HUES48 (cell line): ENCODE measurements at regions not wholly inside any gene's neighbourhood (a gene's known extent, or its start where the extent isn't known, plus 50 kb on each side); places are given as distances from the start of the nearest gene placed in this dataset.
"Not testable (repeated sequence)": the region's sequence is repeated elsewhere in the genome, so short reads cannot be mapped to it uniquely, and the experiment has no call there.

Source experiments
- H3K27ac ChIP-seq: one replicate; pipeline ENCODE4 v1.7.0; 2013; ENCODE audit warnings: low read depth, low read length, inconsistent platforms
- H3K27me3 ChIP-seq: 2 replicates; pipeline ENCODE4 v1.6.1; 2013; ENCODE audit warnings: mild to moderate bottlenecking, low read length; ENCODE audit not compliant: control insufficient read depth, insufficient read depth
- H3K36me3 ChIP-seq: 2 replicates; pipeline ENCODE4 v1.6.1; 2013; ENCODE audit warnings: low read length; ENCODE audit not compliant: control insufficient read depth, insufficient read depth
- H3K4me1 ChIP-seq: 2 replicates; pipeline ENCODE4 v1.6.1; 2013; ENCODE audit warnings: mild to moderate bottlenecking, low read length; ENCODE audit not compliant: control insufficient read depth, insufficient read depth
- H3K4me3 ChIP-seq: 2 replicates; pipeline ENCODE4 v1.5.1; 2013; ENCODE audit warnings: mild to moderate bottlenecking, low read depth, low read length
- H3K9ac ChIP-seq: 2 replicates; pipeline ENCODE4 v1.6.1; 2013; ENCODE audit warnings: mild to moderate bottlenecking, low read depth, low read length, moderate library complexity
- H3K9me3 ChIP-seq: 2 replicates; pipeline ENCODE4 v1.6.1; 2013; ENCODE audit warnings: low read length; ENCODE audit not compliant: control insufficient read depth, insufficient read depth

- no peaks in the 10 kb centered on the region for H3K36me3 ChIP-seq
- no peak overlapping the region for H3K27ac ChIP-seq
- no peak overlapping the region for H3K4me3 ChIP-seq
- H3K9ac ChIP-seq: no peak overlapping the region
- no peaks in the 10 kb centered on the region for H3K27me3 ChIP-seq
- no peaks in the 10 kb centered on the region for H3K9me3 ChIP-seq
- no peaks in the 10 kb centered on the region for H3K4me1 ChIP-seq
Observed at GRCh38 chr2:236775511-236775910, 205.9 kb downstream of the ACKR3 start.

GRCh38 chr2:236776206-236776605 is 206.6 kb downstream of the ACKR3 start:
- Histone ChIP-seq H3K27me3 (no peaks in the 10 kb centered on the region), H3K9me3 (no peaks in the 10 kb centered on the region), H3K36me3 (no peaks in the 10 kb centered on the region), H3K4me1 (no peaks in the 10 kb centered on the region), H3K4me3 (no peak overlapping the region), H3K27ac (no peak overlapping the region), H3K9ac (no peak overlapping the region)

- no peak overlapping the region for H3K9ac ChIP-seq
- no peaks in the 10 kb centered on the region for H3K4me1 ChIP-seq
- no peak overlapping the region for H3K27ac ChIP-seq
- no peak overlapping the region for H3K4me3 ChIP-seq
- no peaks in the 10 kb centered on the region for H3K27me3 ChIP-seq
- H3K9me3 ChIP-seq: no peaks in the 10 kb centered on the region
- H3K36me3 ChIP-seq: no peaks in the 10 kb centered on the region
Observed at GRCh38 chr2:236776695-236777251, 207.1 kb downstream of the ACKR3 start.

- no peak overlapping the region for H3K9ac ChIP-seq
- H3K4me1 ChIP-seq: no peaks in the 10 kb centered on the region
- no peaks in the 10 kb centered on the region for H3K9me3 ChIP-seq
- H3K4me3 ChIP-seq: no peak overlapping the region
- H3K27me3 ChIP-seq: no peaks in the 10 kb centered on the region
- H3K27ac ChIP-seq: no peak overlapping the region
- H3K36me3 ChIP-seq: no peaks in the 10 kb centered on the region
Observed at GRCh38 chr2:236777408-236777807, 207.8 kb downstream of the ACKR3 start.

GRCh38 chr2:236781933-236782816 is 212.6 kb downstream of the ACKR3 start:
- no peak overlapping the region for H3K4me3 ChIP-seq
- no peaks in the 10 kb centered on the region for H3K27me3 ChIP-seq
- no peak overlapping the region for H3K9ac ChIP-seq
- H3K36me3 ChIP-seq: no peaks in the 10 kb centered on the region
- no peaks in the 10 kb centered on the region for H3K9me3 ChIP-seq
- no peak overlapping the region for H3K27ac ChIP-seq
- H3K4me1 ChIP-seq: no peaks in the 10 kb centered on the region

GRCh38 chr2:236782938-236783337 is 213.3 kb downstream of the ACKR3 start:
- no peaks in the 10 kb centered on the region for H3K9me3 ChIP-seq
- no peak overlapping the region for H3K27ac ChIP-seq
- no peaks in the 10 kb centered on the region for H3K4me1 ChIP-seq
- no peaks in the 10 kb centered on the region for H3K36me3 ChIP-seq
- no peak overlapping the region for H3K4me3 ChIP-seq
- H3K27me3 ChIP-seq: no peaks in the 10 kb centered on the region
- H3K9ac ChIP-seq: no peak overlapping the region

GRCh38 chr2:236783417-236784020 is 213.9 kb downstream of the ACKR3 start:
- H3K36me3 ChIP-seq: no peaks in the 10 kb centered on the region
- no peak overlapping the region for H3K4me3 ChIP-seq
- no peaks in the 10 kb centered on the region for H3K9me3 ChIP-seq
- H3K27me3 ChIP-seq: no peaks in the 10 kb centered on the region
- no peak overlapping the region for H3K9ac ChIP-seq
- no peaks in the 10 kb centered on the region for H3K4me1 ChIP-seq
- no peak overlapping the region for H3K27ac ChIP-seq

GRCh38 chr2:236785611-236786057 is 216.0 kb downstream of the ACKR3 start:
- Histone ChIP-seq H3K4me3 (no peak overlapping the region), H3K27me3 (no peaks in the 10 kb centered on the region), H3K36me3 (no peaks in the 10 kb centered on the region), H3K4me1 (no peaks in the 10 kb centered on the region), H3K27ac (no peak overlapping the region), H3K9me3 (no peaks in the 10 kb centered on the region), H3K9ac (no peak overlapping the region)

GRCh38 chr2:236786751-236787150 is 217.1 kb downstream of the ACKR3 start:
- no peak overlapping the region for H3K27ac ChIP-seq
- no peaks in the 10 kb centered on the region; the same call in 1 of the 2 replicates for H3K27me3 ChIP-seq
- no peaks in the 10 kb centered on the region for H3K36me3 ChIP-seq
- no peak overlapping the region for H3K4me3 ChIP-seq
- H3K4me1 ChIP-seq: no peaks in the 10 kb centered on the region
- H3K9me3 ChIP-seq: no peaks in the 10 kb centered on the region
- H3K9ac ChIP-seq: no peak overlapping the region

GRCh38 chr2:236787376-236787775 is 217.8 kb downstream of the ACKR3 start:
- not testable (repeated sequence) for H3K9ac ChIP-seq, H3K36me3 ChIP-seq, H3K27ac ChIP-seq, H3K27me3 ChIP-seq, H3K4me3 ChIP-seq, H3K4me1 ChIP-seq, H3K9me3 ChIP-seq

GRCh38 chr2:236787885-236788284 is 218.3 kb downstream of the ACKR3 start:
- no peaks in the 10 kb centered on the region for H3K9me3 ChIP-seq
- H3K36me3 ChIP-seq: no peaks in the 10 kb centered on the region
- no peak overlapping the region for H3K9ac ChIP-seq
- no peaks in the 10 kb centered on the region for H3K4me1 ChIP-seq
- no peak overlapping the region for H3K27ac ChIP-seq
- no peaks in the 10 kb centered on the region; the same call in 1 of the 2 replicates for H3K27me3 ChIP-seq
- H3K4me3 ChIP-seq: no peak overlapping the region
